Lower leg skin (tissue), 4 donors: ENCODE measurements at regions not wholly inside any gene's neighbourhood (a gene's known extent, or its start where the extent isn't known, plus 50 kb on each side); places are given as distances from the start of the nearest gene placed in this dataset.

Experiments used
- DNase-seq, 2 donors: peaks; one replicate each; pipeline ENCODE4 v3.0.0-alpha.2; 2019; ENCODE audit warnings: low spot score in 2 of 2
- H3K4me3 ChIP-seq: fragments of 200-600 bp; sonication (generic); 2 replicates; pipeline ENCODE4 v1.5.1; 2017; ENCODE audit warnings: mild to moderate bottlenecking, low read depth; ENCODE audit not compliant: poor library complexity, severe bottlenecking
- POLR2A ChIP-seq, 2 donors: fragments of 450-650 bp; IDR thresholded peaks; one replicate each; pipeline ENCODE4 v1.6.1; 2016 to 2017; ENCODE audit warnings: antibody characterized with exemption in 2 of 2, mild to moderate bottlenecking in 1 of 2, moderate library complexity in 1 of 2
- WGBS, 2 donors: methylation state at CpG; one replicate each; pipeline ENCODE4 v1.1.5; 2018; 5-methylcytosine and 5-hydroxymethylcytosine counted together
- intact Hi-C: fragments of 100-400 bp; cut with DNase I; formaldehyde crosslinking; loops from one replicate; pipeline ENCODE4 v1.15.0; 2023; ENCODE audit warnings: low total_unique reads
- TF ChIP-seq, protein P1 (sequence below), 3 donors: fragments of 450-650 bp; IDR thresholded peaks; one replicate each; pipeline ENCODE4 v1.5.1; 2016; ENCODE audit warnings: antibody characterized with exemption in 3 of 3, mild to moderate bottlenecking in 3 of 3, moderate library complexity in 2 of 3

DNA sequence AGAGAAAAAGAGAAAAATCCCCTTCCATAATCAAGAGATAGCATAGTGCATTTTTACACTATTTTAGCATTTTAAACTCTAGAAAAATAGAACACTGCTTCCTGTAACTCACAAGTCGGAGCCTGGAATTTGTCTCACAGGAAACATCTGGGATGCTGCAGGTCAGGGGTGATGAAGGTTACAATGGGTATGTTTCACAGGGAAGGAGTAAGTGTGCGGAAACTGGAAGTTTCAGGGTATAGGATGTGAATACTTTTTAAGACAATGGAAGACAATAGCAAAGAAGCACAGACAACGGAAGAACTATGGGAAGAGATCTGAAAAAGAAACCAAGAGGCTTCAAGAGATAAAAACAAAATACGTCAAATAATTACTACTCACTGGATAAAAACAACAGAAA lies 361.0 kb upstream of the MARCKS start:
- no peak for DNase-seq
- WGBS, 2 donors = 78 to 79% methylated on average over 4 of the region's 4 CpGs
- H3K4me3 ChIP-seq = no peak overlapping the region
- no peak for TF ChIP-seq POLR2A (IDR thresholded peaks at IDR 0.05)
- TF ChIP-seq, protein P1, sequence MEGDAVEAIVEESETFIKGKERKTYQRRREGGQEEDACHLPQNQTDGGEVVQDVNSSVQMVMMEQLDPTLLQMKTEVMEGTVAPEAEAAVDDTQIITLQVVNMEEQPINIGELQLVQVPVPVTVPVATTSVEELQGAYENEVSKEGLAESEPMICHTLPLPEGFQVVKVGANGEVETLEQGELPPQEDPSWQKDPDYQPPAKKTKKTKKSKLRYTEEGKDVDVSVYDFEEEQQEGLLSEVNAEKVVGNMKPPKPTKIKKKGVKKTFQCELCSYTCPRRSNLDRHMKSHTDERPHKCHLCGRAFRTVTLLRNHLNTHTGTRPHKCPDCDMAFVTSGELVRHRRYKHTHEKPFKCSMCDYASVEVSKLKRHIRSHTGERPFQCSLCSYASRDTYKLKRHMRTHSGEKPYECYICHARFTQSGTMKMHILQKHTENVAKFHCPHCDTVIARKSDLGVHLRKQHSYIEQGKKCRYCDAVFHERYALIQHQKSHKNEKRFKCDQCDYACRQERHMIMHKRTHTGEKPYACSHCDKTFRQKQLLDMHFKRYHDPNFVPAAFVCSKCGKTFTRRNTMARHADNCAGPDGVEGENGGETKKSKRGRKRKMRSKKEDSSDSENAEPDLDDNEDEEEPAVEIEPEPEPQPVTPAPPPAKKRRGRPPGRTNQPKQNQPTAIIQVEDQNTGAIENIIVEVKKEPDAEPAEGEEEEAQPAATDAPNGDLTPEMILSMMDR (IDR thresholded peaks at IDR 0.05) = no peak
- intact Hi-C loops = no loop called here

DNA sequence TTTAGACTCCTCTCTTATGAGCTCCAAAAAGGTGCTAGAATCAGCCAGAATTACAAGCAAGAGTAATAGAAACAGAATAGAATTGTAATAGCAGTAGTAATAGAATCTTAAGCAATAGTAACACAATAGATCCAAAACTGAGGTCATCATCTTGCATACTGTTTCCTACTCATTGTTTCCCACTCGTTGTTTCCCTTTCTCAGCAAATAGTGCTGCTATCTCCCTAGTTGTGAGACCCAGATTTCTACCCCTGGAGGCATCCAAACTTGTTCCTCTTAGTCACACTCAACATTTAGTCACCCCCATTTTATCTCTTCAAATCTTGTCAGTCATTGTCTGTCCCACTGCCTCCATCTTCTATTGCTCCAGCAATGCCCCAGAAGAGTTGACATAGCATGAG lies 356.9 kb upstream of the MARCKS start:
- intact Hi-C loops = no loop called here
- H3K4me3 ChIP-seq = no peak overlapping the region
- TF ChIP-seq, protein P1 (IDR thresholded peaks at IDR 0.05) = no peak
- no peak for TF ChIP-seq POLR2A (IDR thresholded peaks at IDR 0.05)
- no peak for DNase-seq
- 33 to 55% methylated on average over 1 of the region's 1 CpG for WGBS, 2 donors

DNA sequence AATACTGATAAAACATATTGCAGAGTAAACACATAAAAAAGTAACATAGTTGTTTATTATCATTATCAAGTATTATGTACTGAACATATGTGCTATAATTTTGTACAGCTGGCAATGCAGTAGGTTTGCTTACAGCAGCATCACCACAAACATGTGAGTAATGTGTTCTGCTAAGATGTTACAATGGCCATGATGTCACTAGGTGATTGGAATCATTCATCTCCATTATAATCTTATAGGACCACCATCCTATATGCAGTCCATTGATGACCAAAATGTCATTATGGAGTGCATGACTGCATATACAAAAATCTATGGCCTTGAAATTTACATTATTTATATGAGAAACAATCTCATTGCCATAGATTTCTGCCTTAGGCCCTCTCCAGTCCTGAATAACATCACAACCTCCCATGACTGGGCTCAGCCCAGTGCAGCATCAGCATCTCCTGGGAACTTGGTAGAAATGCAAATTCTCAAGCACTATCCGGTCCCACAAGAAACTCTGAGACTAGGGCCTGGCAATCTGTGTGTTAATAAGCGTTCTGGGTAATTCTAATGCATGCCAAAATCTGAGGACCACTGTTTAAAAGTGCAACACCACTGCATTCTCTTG lies 352.0 kb upstream of the MARCKS start:
- intact Hi-C loops = no loop called here

DNA sequence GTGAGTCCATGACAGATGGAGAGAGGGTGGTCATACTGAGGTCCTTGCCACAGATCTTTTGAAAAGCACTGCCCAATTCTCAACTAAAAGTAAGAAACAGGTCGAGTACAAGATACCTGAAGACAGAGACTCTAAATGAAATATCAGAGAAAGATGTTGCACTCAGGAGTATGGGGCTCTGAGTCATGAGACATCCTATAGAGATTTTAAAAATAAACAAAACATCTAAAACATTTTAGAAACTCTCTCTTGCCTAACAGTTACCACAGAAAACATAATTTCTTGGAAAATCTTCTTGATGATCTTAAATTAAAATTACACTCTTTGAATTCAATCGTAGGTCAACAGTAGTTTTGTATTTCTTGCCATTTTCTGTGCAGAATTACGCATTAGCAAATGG lies 348.9 kb upstream of the MARCKS start:
- intact Hi-C loops = no loop called here
- no peak overlapping the region for H3K4me3 ChIP-seq
- DNase-seq = no peak
- 84 to 88% methylated on average over 3 of the region's 3 CpGs for WGBS, 2 donors
- no peak for TF ChIP-seq POLR2A (IDR thresholded peaks at IDR 0.05)
- TF ChIP-seq, protein P1 (IDR thresholded peaks at IDR 0.05) = no peak

More for the DNA sequence above, 352.0 kb upstream of the MARCKS start:
- whole genome bisulfite sequencing, 2 donors = 81 to 82% methylated on average over 2 of the region's 2 CpGs
- TF ChIP-seq, protein P1 (IDR thresholded peaks at IDR 0.05) = no peak
- no peak for TF ChIP-seq POLR2A (IDR thresholded peaks at IDR 0.05)
- DNase-seq = no peak
- no peak overlapping the region for H3K4me3 ChIP-seq

DNA sequence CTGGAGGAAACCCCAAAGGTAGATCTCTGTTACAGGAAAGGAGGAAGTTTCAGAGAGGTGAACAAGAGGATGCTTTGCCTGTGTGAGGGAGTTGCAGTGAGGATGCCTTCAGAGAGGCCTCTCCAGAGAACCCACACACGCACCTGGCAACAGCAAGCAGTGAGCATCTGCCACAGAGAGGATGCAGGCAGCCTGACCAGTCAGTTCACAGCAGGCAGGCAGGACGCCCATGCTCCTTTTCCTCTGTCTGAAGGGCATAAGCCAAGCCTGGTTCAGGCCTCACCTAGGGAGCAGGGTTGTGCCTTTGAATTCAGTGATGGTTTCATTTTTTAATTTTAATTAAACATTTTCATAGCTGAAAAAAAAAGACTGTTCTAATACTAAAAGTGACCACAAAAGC lies 346.0 kb upstream of the MARCKS start:
- WGBS, 2 donors = 86 to 95% methylated on average over 2 of the region's 2 CpGs

More for the DNA sequence above, 346.0 kb upstream of the MARCKS start:
- TF ChIP-seq POLR2A (IDR thresholded peaks at IDR 0.05) = no peak
- TF ChIP-seq, protein P1 (IDR thresholded peaks at IDR 0.05) = no peak
- no peak overlapping the region for H3K4me3 ChIP-seq
- intact Hi-C loops = no loop called here
- DNase-seq = no peak
